ENCODE measurements at regions not wholly inside any gene's neighbourhood (a gene's known extent, or its start where the extent isn't known, plus 50 kb on each side); places are given as distances from the start of the nearest gene placed in this dataset.

GRCh38 chr7:142593106-142593505, 156.2 kb upstream of the PRSS1 start:
- TF ChIP-seq CTCF (IDR thresholded peaks at IDR 0.05) (no peak), POLR2AphosphoS5 (IDR thresholded peaks at IDR 0.05) (no peak)

All from breast epithelium (tissue), 3 donors.